Renal cortex interstitium (tissue), 11 donors: ENCODE measurements at regions not wholly inside any gene's neighbourhood (a gene's known extent, or its start where the extent isn't known, plus 50 kb on each side); places are given as distances from the start of the nearest gene placed in this dataset.
"Not testable (repeated sequence)": the region's sequence is repeated elsewhere in the genome, so short reads cannot be mapped to it uniquely, and the experiment has no call there.

ENCODE experiments used
- DNase-seq, 11 donors: peaks; one replicate each; pipeline ENCODE4 v3.0.0-alpha.2; 2013; ENCODE audit warnings: low read depth in 9 of 11, low spot score in 4 of 11; ENCODE audit errors: extremely low read depth in 1 of 11

- no peak for DNase-seq
These were observed 88.3 kb downstream of the DLL1 start for GRCh38 chr6:170202416-170203135.

- no peak for DNase-seq
These were observed 89.5 kb downstream of the DLL1 start for GRCh38 chr6:170201361-170201760.

GRCh38 chr6:170200458-170200891 lies 90.4 kb downstream of the DLL1 start:
- no peak for DNase-seq

GRCh38 chr6:170199716-170200115 lies 91.2 kb downstream of the DLL1 start:
- DNase-seq = no peak

- DNase-seq = no peak
These were observed 92.6 kb downstream of the DLL1 start for GRCh38 chr6:170198298-170198697.

GRCh38 chr6:170193326-170193821 lies 97.5 kb downstream of the DLL1 start:
- DNase-seq = no peak

- no peak for DNase-seq
These were observed 98.0 kb downstream of the DLL1 start for GRCh38 chr6:170192905-170193304.

- DNase-seq = not testable (repeated sequence)
These were observed 98.8 kb downstream of the DLL1 start for GRCh38 chr6:170192101-170192500.

GRCh38 chr6:170190046-170190445 lies 100.8 kb downstream of the DLL1 start:
- no peak for DNase-seq

GRCh38 chr6:170189236-170189635 lies 101.6 kb downstream of the DLL1 start:
- no peak for DNase-seq

- no peak for DNase-seq
These were observed 102.3 kb downstream of the DLL1 start for GRCh38 chr6:170188571-170189001.

- no peak for DNase-seq
These were observed 103.0 kb downstream of the DLL1 start for GRCh38 chr6:170187669-170188566.

GRCh38 chr6:170186941-170187668 lies 103.8 kb downstream of the DLL1 start:
- DNase-seq = no peak

- DNase-seq = no peak
These were observed 104.6 kb downstream of the DLL1 start for GRCh38 chr6:170186006-170186935.

GRCh38 chr6:170185175-170185978 lies 105.5 kb downstream of the DLL1 start:
- no peak for DNase-seq

GRCh38 chr6:170184316-170184715 lies 106.6 kb downstream of the DLL1 start:
- no peak for DNase-seq

GRCh38 chr6:170183521-170183920 lies 107.4 kb downstream of the DLL1 start:
- no peak for DNase-seq

GRCh38 chr6:170182781-170183120 lies 108.1 kb downstream of the DLL1 start:
- no peak for DNase-seq
